ENCODE measurements at regions not wholly inside any gene's neighbourhood (a gene's known extent, or its start where the extent isn't known, plus 50 kb on each side); places are given as distances from the start of the nearest gene placed in this dataset.

- no peak overlapping the region for H3K27ac ChIP-seq
- TF ChIP-seq CTCF (IDR thresholded peaks at IDR 0.05) (no peak), ZFX (IDR thresholded peaks at IDR 0.05; ENCODE audit: borderline replicate concordance) (no peak)
These were observed 166.9 kb upstream of the MRPS30 start for GRCh38 chr5:44641820-44642219.

GRCh38 chr5:44640945-44641456, 167.7 kb upstream of the MRPS30 start:
- TF ChIP-seq CTCF (IDR thresholded peaks at IDR 0.05), result no peak
- H3K27ac ChIP-seq, result no peak overlapping the region

- peak; percentile 17; the same call in 1 of the 2 replicates for TF ChIP-seq CTCF (IDR thresholded peaks at IDR 0.05)
- no peak for TF ChIP-seq ZFX (IDR thresholded peaks at IDR 0.05; ENCODE audit: borderline replicate concordance)
- no peak overlapping the region for H3K27ac ChIP-seq
These were observed 170.6 kb upstream of the MRPS30 start for GRCh38 chr5:44637916-44638869.

GRCh38 chr5:44632344-44632743, 176.4 kb upstream of the MRPS30 start:
- TF ChIP-seq CTCF (IDR thresholded peaks at IDR 0.05), result no peak
- no peak for TF ChIP-seq ZFX (IDR thresholded peaks at IDR 0.05; ENCODE audit: borderline replicate concordance)
- H3K27ac ChIP-seq, result no peak overlapping the region

- H3K27ac ChIP-seq, result no peak overlapping the region
- no peak for TF ChIP-seq ZFX (IDR thresholded peaks at IDR 0.05; ENCODE audit: borderline replicate concordance)
- no peak for TF ChIP-seq CTCF (IDR thresholded peaks at IDR 0.05)
These were observed 181.9 kb upstream of the MRPS30 start for GRCh38 chr5:44626846-44627245.

- no peak overlapping the region for H3K27ac ChIP-seq
- TF ChIP-seq ZFX (IDR thresholded peaks at IDR 0.05; ENCODE audit: borderline replicate concordance) (no peak), CTCF (IDR thresholded peaks at IDR 0.05) (no peak)
These were observed 186.4 kb upstream of the MRPS30 start for GRCh38 chr5:44622331-44622730.

Measured in 22Rv1 (cell line).